ENCODE measurements at regions not wholly inside any gene's neighbourhood (a gene's known extent, or its start where the extent isn't known, plus 50 kb on each side); places are given as distances from the start of the nearest gene placed in this dataset.

GRCh38 chr16:66315210-66315825 lies 51.2 kb upstream of the CDH5 start:
- DNase-seq (ENCODE audit: low read depth, low spot score): peak; percentile 68
- in situ Hi-C loops (cut with HindIII; ENCODE audit: low sequenced_read_pairs): no loop called here
- no peak overlapping the region for H3K4me3 ChIP-seq (ENCODE audit: low read depth, low read length)
- TF ChIP-seq CTCF (IDR thresholded peaks at IDR 0.05; ENCODE audit: low read depth, low read length): peak; percentile 98

- TF ChIP-seq CTCF (IDR thresholded peaks at IDR 0.05; ENCODE audit: low read depth, low read length): no peak
- H3K4me3 ChIP-seq (ENCODE audit: low read depth, low read length): no peak overlapping the region
- in situ Hi-C loops (cut with HindIII; ENCODE audit: low sequenced_read_pairs): no loop called here
- no peak for DNase-seq (ENCODE audit: low read depth, low spot score)
Observed at GRCh38 chr16:66311306-66311705, 55.2 kb upstream of the CDH5 start.

GRCh38 chr16:66309215-66309807 lies 57.2 kb upstream of the CDH5 start:
- DNase-seq (ENCODE audit: low read depth, low spot score): no peak
- in situ Hi-C loops (cut with HindIII; ENCODE audit: low sequenced_read_pairs): no loop called here
- TF ChIP-seq CTCF (IDR thresholded peaks at IDR 0.05; ENCODE audit: low read depth, low read length): no peak
- H3K4me3 ChIP-seq (ENCODE audit: low read depth, low read length): no peak overlapping the region

GRCh38 chr16:66308096-66308495 lies 58.4 kb upstream of the CDH5 start:
- in situ Hi-C loops (cut with HindIII; ENCODE audit: low sequenced_read_pairs): no loop called here
- TF ChIP-seq CTCF (IDR thresholded peaks at IDR 0.05; ENCODE audit: low read depth, low read length): no peak
- H3K4me3 ChIP-seq (ENCODE audit: low read depth, low read length): no peak overlapping the region
- no peak for DNase-seq (ENCODE audit: low read depth, low spot score)

GRCh38 chr16:66306366-66307150 lies 59.9 kb upstream of the CDH5 start:
- in situ Hi-C loops (cut with HindIII; ENCODE audit: low sequenced_read_pairs): no loop called here
- DNase-seq (ENCODE audit: low read depth, low spot score): no peak
- no peak for TF ChIP-seq CTCF (IDR thresholded peaks at IDR 0.05; ENCODE audit: low read depth, low read length)
- no peak overlapping the region for H3K4me3 ChIP-seq (ENCODE audit: low read depth, low read length)

- no peak overlapping the region for H3K4me3 ChIP-seq (ENCODE audit: low read depth, low read length)
- in situ Hi-C loops (cut with HindIII; ENCODE audit: low sequenced_read_pairs): no loop called here
- no peak for DNase-seq (ENCODE audit: low read depth, low spot score)
- no peak for TF ChIP-seq CTCF (IDR thresholded peaks at IDR 0.05; ENCODE audit: low read depth, low read length)
Observed at GRCh38 chr16:66304961-66305360, 61.5 kb upstream of the CDH5 start.
